ENCODE measurements at regions not wholly inside any gene's neighbourhood (a gene's known extent, or its start where the extent isn't known, plus 50 kb on each side); places are given as distances from the start of the nearest gene placed in this dataset.
A peak's percentile ranks its signal among the peaks of the same experiment; 100 is the strongest.

GRCh38 chr15:39130556-39131379 lies 450.1 kb upstream of the THBS1 start:
- DNase-seq = no peak

- DNase-seq = no peak
Observed at GRCh38 chr15:39131609-39132008, 449.3 kb upstream of the THBS1 start.

- no peak for DNase-seq
Observed at GRCh38 chr15:39132070-39132469, 448.8 kb upstream of the THBS1 start.

GRCh38 chr15:39132954-39133600 lies 447.8 kb upstream of the THBS1 start:
- no peak for DNase-seq

GRCh38 chr15:39134282-39134681 lies 446.6 kb upstream of the THBS1 start:
- DNase-seq = no peak

GRCh38 chr15:39135989-39136388 lies 444.9 kb upstream of the THBS1 start:
- no peak for DNase-seq

GRCh38 chr15:39139431-39140059 lies 441.3 kb upstream of the THBS1 start:
- no peak for DNase-seq

GRCh38 chr15:39140060-39140604 lies 440.7 kb upstream of the THBS1 start:
- no peak for DNase-seq

GRCh38 chr15:39142500-39142899 lies 438.4 kb upstream of the THBS1 start:
- DNase-seq = no peak

GRCh38 chr15:39143479-39143878 lies 437.4 kb upstream of the THBS1 start:
- DNase-seq = no peak

- no peak for DNase-seq
Observed at GRCh38 chr15:39144051-39144450, 436.8 kb upstream of the THBS1 start.

- DNase-seq = no peak
Observed at GRCh38 chr15:39144613-39145499, 436.0 kb upstream of the THBS1 start.

GRCh38 chr15:39145854-39146625 lies 434.8 kb upstream of the THBS1 start:
- no peak for DNase-seq

GRCh38 chr15:39149636-39150150 lies 431.2 kb upstream of the THBS1 start:
- DNase-seq = no peak

- no peak for DNase-seq
Observed at GRCh38 chr15:39151545-39151944, 429.3 kb upstream of the THBS1 start.

GRCh38 chr15:39153058-39153714 lies 427.7 kb upstream of the THBS1 start:
- DNase-seq = no peak

- peak; percentile 3 to 16 for DNase-seq
Observed at GRCh38 chr15:39153716-39154115, 427.2 kb upstream of the THBS1 start.

- DNase-seq = no peak
Observed at GRCh38 chr15:39154227-39154638, 426.6 kb upstream of the THBS1 start.

- no peak for DNase-seq
Observed at GRCh38 chr15:39154776-39155175, 426.1 kb upstream of the THBS1 start.

- no peak for DNase-seq
Observed at GRCh38 chr15:39156166-39156565, 424.7 kb upstream of the THBS1 start.

GRCh38 chr15:39156646-39157250 lies 424.1 kb upstream of the THBS1 start:
- no peak for DNase-seq
